K562 (cell line): ENCODE measurements at regions not wholly inside any gene's neighbourhood (a gene's known extent, or its start where the extent isn't known, plus 50 kb on each side); places are given as distances from the start of the nearest gene placed in this dataset.

ENCODE experiments used
- ATAC-seq: fragments of 200-7000 bp; cut with Tn5 transposase; 3 replicates; pipeline ENCODE4 v1.9.1; 2020; ENCODE audit warnings: moderate library complexity
- BruUV-seq: library from RNA; stranded (reverse); fragments of 400-500 nt; replicated peaks from 2 replicates; lab custom pipeline; 2021; lab: Mats Ljungman, UMichigan
- CTCF ChIA-PET: fragments of 300-600 bp; formaldehyde crosslinking; extraction: SDS; loops from one replicate; lab custom pipeline; 2021; ENCODE audit warnings: low intra/inter-chr PET ratio; lab: Yijun Ruan, JAX
- POLR2A ChIA-PET: fragments of 300-600, 350-650 bp; sonication (Branson Sonifier 250); formaldehyde crosslinking; extraction: SDS; loops from one replicate; lab custom pipeline; 2021; ENCODE audit warnings: antibody characterized with exemption, inconsistent platforms; lab: Yijun Ruan, JAX
- DNase-seq, 4 experiments: peaks; one replicate each; pipeline versions ENCODE4 v3.0.0 to v3.0.0-alpha.2; 2011 to 2018; ENCODE audit warnings: low spot score in 3 of 4, mixed read lengths in 3 of 4; ENCODE audit errors: extremely low read depth in 1 of 4
- FAIRE-seq: peaks from 2 replicates; lab custom pipeline; 2011; peaks lifted over from hg19 to GRCh38; lab: Jason Lieb, UNC
- H2AFZ ChIP-seq: 2 replicates; pipeline ENCODE4 v1.6.0; 2011; ENCODE audit warnings: low read depth, low read length, control low read depth, inconsistent platforms
- H3K27ac ChIP-seq: fragments of 200-600 bp; 3 replicates; pipeline ENCODE4 v1.8.0; 2011; ENCODE audit warnings: low read depth, mild to moderate bottlenecking, control low read depth, inconsistent platforms, low read length, moderate library complexity, mixed read lengths; ENCODE audit errors: extremely low read depth
- H3K27me3 ChIP-seq, 2 experiments: fragments of 300-600 bp in 1 of 2; 2 replicates in 1 of 2; 3 replicates in 1 of 2; pipeline versions ENCODE4 v1.6.0 to v1.8.0; 2011; ENCODE audit warnings: inconsistent platforms in 2 of 2, low read length in 2 of 2, mild to moderate bottlenecking in 1 of 2, mixed read lengths in 1 of 2, moderate library complexity in 1 of 2; ENCODE audit not compliant: control insufficient read depth in 2 of 2, insufficient read depth in 2 of 2
- H3K36me3 ChIP-seq: fragments of 300-600 bp; 3 replicates; pipeline ENCODE4 v1.8.0; 2011; ENCODE audit warnings: mild to moderate bottlenecking, low read length, inconsistent platforms; ENCODE audit not compliant: control insufficient read depth, insufficient read depth
- H3K4me1 ChIP-seq, 2 experiments: fragments of 200-600 bp in 1 of 2; replicated peaks in 1 of 2; 2 replicates in 1 of 2; 3 replicates in 1 of 2; pipeline versions ENCODE4 v1.5.1 to v1.8.0; 2011; ENCODE audit warnings: inconsistent platforms in 2 of 2, low read length in 2 of 2, mild to moderate bottlenecking in 1 of 2, mixed read lengths in 1 of 2, moderate library complexity in 1 of 2; ENCODE audit not compliant: control insufficient read depth in 2 of 2, insufficient read depth in 2 of 2
- H3K4me2 ChIP-seq: 2 replicates; pipeline ENCODE4 v1.6.1; 2011; ENCODE audit warnings: low read length, control low read depth, inconsistent platforms, mixed read lengths; ENCODE audit not compliant: insufficient read depth
- H3K4me3 ChIP-seq: fragments of 200-600 bp; sonication (generic), shearing (Covaris generic); 2 replicates; pipeline ENCODE4 v1.5.1; 2016; ENCODE audit warnings: control low read depth, inconsistent platforms
- H3K79me2 ChIP-seq: fragments of 200-600 bp; 3 replicates; pipeline ENCODE4 v1.8.0; 2011; ENCODE audit warnings: low read length, inconsistent platforms; ENCODE audit not compliant: control insufficient read depth, insufficient read depth
- H3K9ac ChIP-seq, 2 experiments: 2 replicates each; pipeline versions ENCODE4 v1.6.0 to v1.6.1; 2011; ENCODE audit warnings: low read depth in 2 of 2, low read length in 2 of 2, control low read depth in 1 of 2, inconsistent platforms in 1 of 2, mild to moderate bottlenecking in 1 of 2, mixed read lengths in 1 of 2; ENCODE audit not compliant: insufficient read depth in 1 of 2
- H3K9me1 ChIP-seq: one replicate; pipeline ENCODE4 v1.6.0; 2011; ENCODE audit warnings: inconsistent platforms, mild to moderate bottlenecking, low read length, moderate library complexity; ENCODE audit not compliant: control insufficient read depth, insufficient read depth
- H3K9me3 ChIP-seq: replicated peaks from 2 replicates; pipeline ENCODE4 v1.5.1; 2011; ENCODE audit warnings: low read depth, low read length, inconsistent platforms; ENCODE audit not compliant: control insufficient read depth, insufficient read depth
- H4K20me1 ChIP-seq: replicated peaks from 2 replicates; pipeline ENCODE4 v1.6.1; 2011; ENCODE audit warnings: low read length, inconsistent platforms, mixed read lengths; ENCODE audit not compliant: control insufficient read depth, insufficient read depth
- BRD4 ChIP-seq: fragments of 200-600 bp; sonication (generic); IDR thresholded peaks from 2 replicates; pipeline ENCODE4 v1.6.1; 2017; ENCODE audit warnings: inconsistent platforms
- CHD4 ChIP-seq: fragments of 200-600 bp; sonication (generic); IDR thresholded peaks from 3 replicates; pipeline ENCODE4 v1.6.1; 2012; ENCODE audit warnings: low read depth, mild to moderate bottlenecking, mixed read lengths, low read length, inconsistent platforms; ENCODE audit not compliant: insufficient read depth, insufficient replicate concordance, poor library complexity, severe bottlenecking
- FUS ChIP-seq: fragments of 200-400 bp; formaldehyde crosslinking; optimal IDR thresholded peaks from 2 replicates; pipeline ENCODE3; 2017; ENCODE audit warnings: low read depth, low read length
- PHB2 ChIP-seq: fragments of 450-650 bp; IDR thresholded peaks from 2 replicates; pipeline ENCODE4 v1.6.1; 2017; ENCODE audit warnings: low read depth
- PHTF2 ChIP-seq: fragments of 250-450 bp; sonication (Bioruptor Pico); IDR thresholded peaks from 2 replicates; pipeline ENCODE4 v1.5.0; 2021; ENCODE audit warnings: mild to moderate bottlenecking
- PTTG1 ChIP-seq: fragments of 450-650 bp; IDR thresholded peaks from 2 replicates; pipeline ENCODE4 v1.6.1; 2016; ENCODE audit warnings: low read depth, mild to moderate bottlenecking, missing genetic modification characterization, missing compliant biosample characterization
- RAD51 ChIP-seq: fragments of 450-650 bp; IDR thresholded peaks from 2 replicates; pipeline ENCODE4 v1.7.1; 2016; ENCODE audit warnings: low read depth, mild to moderate bottlenecking, borderline replicate concordance
- ZNF165 ChIP-seq: fragments of 250-450 bp; sonication (Bioruptor Pico); IDR thresholded peaks from 2 replicates; pipeline ENCODE4 v1.4.0; 2020; ENCODE audit warnings: borderline replicate concordance
- ZNF583 ChIP-seq: fragments of 250-450 bp; sonication (Bioruptor Pico); IDR thresholded peaks from 2 replicates; pipeline ENCODE4 v1.4.0; 2020
- ZNF764 ChIP-seq: fragments of 250-450 bp; sonication (Bioruptor Pico); IDR thresholded peaks from 2 replicates; pipeline ENCODE4 v1.4.0; 2020; ENCODE audit warnings: low read depth, mild to moderate bottlenecking, moderate library complexity
- WGBS: fragments of 100-300 bp; shearing (Covaris generic); methylation state at CpG from one replicate; pipeline ENCODE4 v1.1.6; 2016; ENCODE audit warnings: low coverage, mixed read lengths; ENCODE audit not compliant: insufficient coverage; ENCODE audit errors: missing lambda C conversion rate; 5-methylcytosine and 5-hydroxymethylcytosine counted together
- in situ Hi-C: fragments of 300-500 bp; cut with MboI; formaldehyde crosslinking; loops from 4 replicates; pipeline ENCODE4 v1.15.0; 2018; ENCODE audit warnings: inconsistent platforms, mixed read lengths
- intact Hi-C: fragments of 100-400 bp; cut with micrococcal nuclease; formaldehyde crosslinking; loops from 2 replicates; pipeline ENCODE4 v1.14.2; 2022
- TF ChIP-seq, protein P1 (sequence below), 2 experiments: fragments of 450-650 bp in 1 of 2; sonication (generic) in 1 of 2; formaldehyde crosslinking in 1 of 2; IDR thresholded peaks in 1 of 2; conservative IDR thresholded peaks in 1 of 2; 2 replicates each; pipeline versions ENCODE4 v1.6.1 to v1.8.1; 2016 to 2023; ENCODE audit warnings: mild to moderate bottlenecking in 2 of 2, moderate library complexity in 2 of 2, inconsistent platforms in 1 of 2, missing genetic modification reagents in 1 of 2
- TF ChIP-seq, protein P2 (sequence below): fragments of 250-450 bp; sonication (Bioruptor Pico); IDR thresholded peaks from 2 replicates; pipeline ENCODE4 v1.5.0; 2021
- TF ChIP-seq, protein P3 (sequence below): sonication (generic); formaldehyde crosslinking; IDR thresholded peaks from 2 replicates; pipeline ENCODE4 v1.8.0; 2022; ENCODE audit warnings: mild to moderate bottlenecking, missing genetic modification reagents

DNA sequence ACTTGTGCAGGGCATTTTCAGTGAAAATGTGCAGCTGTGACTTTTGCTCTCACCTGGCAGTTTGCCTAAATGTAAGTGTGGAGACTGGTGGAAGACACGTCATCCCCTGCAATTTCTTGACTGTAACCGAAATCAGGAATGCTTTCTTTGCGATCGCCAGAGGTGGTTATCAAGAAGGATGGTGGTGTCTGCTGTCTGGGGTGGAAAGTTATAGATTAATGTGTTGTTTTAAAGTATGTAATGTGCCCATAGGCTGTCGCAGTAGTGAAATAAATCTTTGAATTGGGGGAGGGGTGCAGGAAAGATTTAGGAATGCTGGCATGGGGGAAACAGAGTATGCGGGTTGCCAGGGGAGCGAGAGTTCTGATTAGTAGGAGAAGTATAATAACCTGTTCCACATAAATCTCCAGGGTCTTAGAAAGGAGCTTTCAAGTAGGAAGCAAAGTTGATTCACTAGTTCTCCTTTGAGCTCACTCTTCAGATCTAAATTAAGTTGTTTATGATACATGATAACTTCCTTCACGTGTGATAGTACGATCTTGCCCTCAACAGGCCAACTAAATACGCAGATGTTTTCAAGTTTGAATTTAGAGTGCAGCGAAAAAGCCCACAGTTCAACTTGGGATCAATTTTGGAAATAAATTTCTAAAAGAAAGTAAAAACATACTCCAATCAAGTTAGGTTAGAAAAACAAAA is 1520.0 kb upstream of the SLC10A2 start:
- no peak for TF ChIP-seq CHD4
- TF ChIP-seq FUS: no peak
- TF ChIP-seq PTTG1 (tag): no peak
- TF ChIP-seq, protein P1, sequence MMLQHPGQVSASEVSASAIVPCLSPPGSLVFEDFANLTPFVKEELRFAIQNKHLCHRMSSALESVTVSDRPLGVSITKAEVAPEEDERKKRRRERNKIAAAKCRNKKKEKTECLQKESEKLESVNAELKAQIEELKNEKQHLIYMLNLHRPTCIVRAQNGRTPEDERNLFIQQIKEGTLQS (IDR thresholded peaks at IDR 0.05): no peak
- TF ChIP-seq, protein P1 (CRISPR knock-in tag; conservative IDR thresholded peaks at IDR 0.05): no peak
- no peak for TF ChIP-seq PHTF2 (CRISPR knock-in tag)
- TF ChIP-seq, protein P2, sequence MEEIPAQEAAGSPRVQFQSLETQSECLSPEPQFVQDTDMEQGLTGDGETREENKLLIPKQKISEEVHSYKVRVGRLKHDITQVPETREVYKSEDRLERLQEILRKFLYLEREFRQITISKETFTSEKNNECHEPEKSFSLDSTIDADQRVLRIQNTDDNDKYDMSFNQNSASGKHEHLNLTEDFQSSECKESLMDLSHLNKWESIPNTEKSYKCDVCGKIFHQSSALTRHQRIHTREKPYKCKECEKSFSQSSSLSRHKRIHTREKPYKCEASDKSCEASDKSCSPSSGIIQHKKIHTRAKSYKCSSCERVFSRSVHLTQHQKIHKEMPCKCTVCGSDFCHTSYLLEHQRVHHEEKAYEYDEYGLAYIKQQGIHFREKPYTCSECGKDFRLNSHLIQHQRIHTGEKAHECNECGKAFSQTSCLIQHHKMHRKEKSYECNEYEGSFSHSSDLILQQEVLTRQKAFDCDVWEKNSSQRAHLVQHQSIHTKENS: no peak
- TF ChIP-seq ZNF764 (CRISPR knock-in tag): no peak
- no peak for TF ChIP-seq ZNF583 (CRISPR knock-in tag)
- no peak for TF ChIP-seq PHB2
- TF ChIP-seq, protein P3, sequence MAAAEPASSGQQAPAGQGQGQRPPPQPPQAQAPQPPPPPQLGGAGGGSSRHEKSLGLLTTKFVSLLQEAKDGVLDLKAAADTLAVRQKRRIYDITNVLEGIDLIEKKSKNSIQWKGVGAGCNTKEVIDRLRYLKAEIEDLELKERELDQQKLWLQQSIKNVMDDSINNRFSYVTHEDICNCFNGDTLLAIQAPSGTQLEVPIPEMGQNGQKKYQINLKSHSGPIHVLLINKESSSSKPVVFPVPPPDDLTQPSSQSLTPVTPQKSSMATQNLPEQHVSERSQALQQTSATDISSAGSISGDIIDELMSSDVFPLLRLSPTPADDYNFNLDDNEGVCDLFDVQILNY (CRISPR knock-in tag): no peak
- TF ChIP-seq RAD51: no peak
- TF ChIP-seq BRD4: no peak
- no peak for TF ChIP-seq ZNF165
- Histone ChIP-seq H3K27me3 (no peaks in the 10 kb centered on the region), H3K9me3 (no peaks in the 10 kb centered on the region), H3K36me3 (no peaks in the 10 kb centered on the region), H3K9me1 (no peaks in the 10 kb centered on the region), H3K4me3 (no peak overlapping the region), H3K79me2 (no peaks in the 10 kb centered on the region), H4K20me1 (no peaks in the 10 kb centered on the region), H2AFZ (no peak overlapping the region), H3K9ac (no peak overlapping the region), H3K4me2 (no peak overlapping the region), H3K4me1 (no peaks in the 10 kb centered on the region), H3K27ac (no peak overlapping the region)
- intact Hi-C loops (no loop called here), in situ Hi-C loops (no loop called here)
- DNase-seq (no peak), ATAC-seq (no peak), FAIRE-seq (no peak)
- 0% methylated on average over 8 of the region's 11 CpGs for WGBS
- BruUV-seq: no TSS peak
- ChIA-PET CTCF (no interaction called here), POLR2A (no interaction called here)
